ENCODE measurements at regions not wholly inside any gene's neighbourhood (a gene's known extent, or its start where the extent isn't known, plus 50 kb on each side); places are given as distances from the start of the nearest gene placed in this dataset.

DNA sequence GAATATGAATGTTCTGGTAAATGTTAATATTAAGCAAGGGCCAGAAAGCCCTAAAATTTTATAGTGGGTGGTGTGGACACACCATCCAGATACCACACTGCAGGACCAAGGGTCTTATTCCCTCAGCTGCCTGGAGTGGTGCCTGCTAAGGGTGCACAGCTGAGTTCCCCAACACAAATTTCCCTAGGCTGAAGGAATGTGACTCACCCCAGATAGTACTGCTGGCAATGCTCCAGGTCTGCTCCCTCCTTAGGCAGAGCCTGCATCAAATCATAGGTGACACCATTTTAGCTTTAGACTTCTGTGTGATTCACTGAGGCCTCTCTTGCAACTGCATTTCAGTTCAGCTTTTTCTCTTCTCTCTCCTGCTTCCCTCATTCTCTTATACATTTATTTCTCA lies 321.1 kb downstream of the SATB2 start:
- Histone ChIP-seq H3K4me3 (no peak overlapping the region), H3K27ac (no peak overlapping the region)
- DNase-seq (ENCODE audit: low spot score), result no peak
- TF ChIP-seq, protein P1, sequence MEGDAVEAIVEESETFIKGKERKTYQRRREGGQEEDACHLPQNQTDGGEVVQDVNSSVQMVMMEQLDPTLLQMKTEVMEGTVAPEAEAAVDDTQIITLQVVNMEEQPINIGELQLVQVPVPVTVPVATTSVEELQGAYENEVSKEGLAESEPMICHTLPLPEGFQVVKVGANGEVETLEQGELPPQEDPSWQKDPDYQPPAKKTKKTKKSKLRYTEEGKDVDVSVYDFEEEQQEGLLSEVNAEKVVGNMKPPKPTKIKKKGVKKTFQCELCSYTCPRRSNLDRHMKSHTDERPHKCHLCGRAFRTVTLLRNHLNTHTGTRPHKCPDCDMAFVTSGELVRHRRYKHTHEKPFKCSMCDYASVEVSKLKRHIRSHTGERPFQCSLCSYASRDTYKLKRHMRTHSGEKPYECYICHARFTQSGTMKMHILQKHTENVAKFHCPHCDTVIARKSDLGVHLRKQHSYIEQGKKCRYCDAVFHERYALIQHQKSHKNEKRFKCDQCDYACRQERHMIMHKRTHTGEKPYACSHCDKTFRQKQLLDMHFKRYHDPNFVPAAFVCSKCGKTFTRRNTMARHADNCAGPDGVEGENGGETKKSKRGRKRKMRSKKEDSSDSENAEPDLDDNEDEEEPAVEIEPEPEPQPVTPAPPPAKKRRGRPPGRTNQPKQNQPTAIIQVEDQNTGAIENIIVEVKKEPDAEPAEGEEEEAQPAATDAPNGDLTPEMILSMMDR (IDR thresholded peaks at IDR 0.05), result no peak

DNA sequence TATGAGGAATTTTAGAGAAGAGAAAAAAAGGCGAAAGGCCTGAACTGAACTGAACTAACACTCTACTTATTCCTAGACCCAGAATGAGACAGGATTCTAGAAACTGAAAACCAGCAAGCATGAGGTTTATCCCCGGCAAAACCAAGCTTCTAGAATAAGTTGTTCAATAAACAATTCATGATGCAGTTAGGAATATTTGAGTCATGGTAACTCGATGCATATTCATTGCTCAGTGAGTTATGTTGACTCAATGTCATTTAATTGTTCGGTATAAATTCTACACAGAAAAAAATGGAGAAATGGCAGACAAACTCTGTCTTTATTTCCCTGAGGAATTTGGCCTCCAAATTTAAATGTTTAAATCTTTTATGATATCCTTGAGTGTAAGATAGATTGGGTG lies 321.5 kb downstream of the SATB2 start:
- Histone ChIP-seq H3K4me3 (no peak overlapping the region), H3K27ac (no peak overlapping the region)
- TF ChIP-seq, protein P1 (IDR thresholded peaks at IDR 0.05), result no peak
- DNase-seq (ENCODE audit: low spot score), result no peak

DNA sequence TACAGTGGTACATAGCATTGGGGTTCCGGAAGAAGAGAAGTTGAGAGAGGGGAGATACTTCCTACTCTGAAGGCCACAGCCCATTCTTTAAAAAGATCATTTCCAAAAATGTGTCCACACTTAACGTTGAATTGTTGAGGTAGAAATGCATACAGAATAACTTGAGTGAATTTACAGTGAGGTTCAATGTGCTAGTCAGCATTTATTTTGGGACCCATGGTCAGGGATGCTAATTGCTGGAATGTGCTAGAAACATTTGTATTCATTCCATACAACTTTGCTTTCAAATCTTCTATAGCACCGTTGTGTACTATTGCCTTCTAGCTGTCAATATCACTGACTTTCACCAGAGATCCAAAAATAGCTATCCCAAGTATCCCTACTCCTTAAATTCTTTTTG lies 325.9 kb downstream of the SATB2 start:
- TF ChIP-seq, protein P1 (IDR thresholded peaks at IDR 0.05), result no peak
- Histone ChIP-seq H3K27ac (no peak overlapping the region), H3K4me3 (no peak overlapping the region)
- no peak for DNase-seq (ENCODE audit: low spot score)

DNA sequence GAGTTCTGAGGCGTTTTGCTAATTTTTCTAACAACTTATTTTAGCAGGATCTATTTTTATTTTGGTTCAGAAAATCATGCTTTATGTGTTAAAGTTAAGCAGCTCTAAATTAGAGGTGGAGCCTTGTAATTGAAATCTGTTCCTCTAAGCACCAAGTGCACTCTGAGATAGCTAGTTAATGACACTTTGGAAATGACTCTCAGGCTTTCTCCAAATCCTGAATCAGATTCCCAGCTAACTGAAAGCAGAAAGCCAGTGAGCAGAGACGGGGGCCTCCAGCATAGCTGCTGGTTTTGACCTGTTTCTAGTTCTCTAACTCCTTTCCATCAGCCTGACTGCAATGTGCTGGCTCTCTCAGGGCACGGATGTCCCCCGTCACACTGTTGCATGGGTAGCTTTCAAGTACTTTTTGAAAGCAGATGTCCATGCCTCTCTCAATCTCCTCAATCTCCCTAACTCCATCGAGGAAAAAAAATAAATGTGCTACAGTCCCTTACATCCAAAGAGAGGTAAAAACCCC lies 326.5 kb downstream of the SATB2 start:
- TF ChIP-seq, protein P1 (IDR thresholded peaks at IDR 0.05), result no peak
- H3K27ac ChIP-seq, result no peak overlapping the region
- no peak overlapping the region for H3K4me3 ChIP-seq
- DNase-seq (ENCODE audit: low spot score), result no peak

DNA sequence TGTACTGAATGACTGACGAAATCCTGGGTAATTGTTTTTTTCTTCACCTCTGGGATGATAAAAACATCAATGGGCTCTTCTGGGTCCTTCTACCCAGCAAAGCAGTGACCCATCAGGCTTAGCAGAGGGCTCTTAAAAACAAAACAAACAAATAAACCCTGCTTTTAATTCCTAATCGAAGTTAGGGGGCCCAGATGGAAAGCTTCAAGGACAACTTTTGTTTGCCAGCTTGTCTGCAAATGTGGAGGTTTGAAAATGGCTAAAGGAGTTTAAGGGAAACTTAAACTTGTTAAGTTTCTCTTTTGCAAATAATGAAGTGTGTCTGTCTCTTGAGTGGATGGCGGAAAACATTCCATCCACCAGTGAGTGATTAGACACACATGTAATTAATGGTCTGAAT lies 327.2 kb downstream of the SATB2 start:
- no peak overlapping the region for H3K4me3 ChIP-seq
- TF ChIP-seq, protein P1 (IDR thresholded peaks at IDR 0.05), result no peak
- DNase-seq (ENCODE audit: low spot score), result no peak
- H3K27ac ChIP-seq, result no peak overlapping the region

DNA sequence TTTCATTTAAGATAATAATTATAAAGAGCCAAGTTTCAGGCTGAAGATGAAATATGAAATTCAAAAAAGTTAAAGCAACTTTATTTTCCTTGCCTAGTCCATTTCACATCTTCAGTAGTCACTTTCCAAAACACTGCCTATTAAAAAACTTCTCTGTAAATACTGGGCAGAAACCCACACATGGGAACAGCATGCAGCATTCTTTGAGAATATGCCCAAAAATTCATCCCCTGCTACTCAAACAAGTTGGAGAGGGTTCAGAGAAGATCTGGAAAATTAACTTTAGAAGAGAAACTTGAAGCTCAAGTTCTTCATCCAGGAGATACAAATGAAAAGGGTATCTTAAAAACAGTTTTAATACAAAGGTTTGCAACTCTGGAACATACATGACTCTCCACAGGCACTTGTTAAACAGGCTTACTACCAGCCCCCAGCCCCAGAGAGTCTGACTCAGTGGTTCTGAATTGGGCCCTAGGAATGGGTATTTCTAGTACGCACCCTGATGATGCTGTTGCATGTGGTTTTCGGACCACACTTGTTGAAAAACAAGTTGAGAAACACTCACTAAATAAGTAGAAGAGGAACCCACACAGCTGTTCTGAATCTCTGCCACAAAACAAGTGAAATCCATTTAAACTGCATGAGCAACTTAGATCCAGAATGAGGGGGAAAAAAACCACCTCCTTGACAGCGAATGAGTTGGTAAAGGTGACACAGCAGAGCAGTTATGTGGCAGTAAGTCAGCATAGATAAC lies 329.1 kb downstream of the SATB2 start:
- no peak overlapping the region for H3K27ac ChIP-seq
- H3K4me3 ChIP-seq, result no peak overlapping the region
- TF ChIP-seq, protein P1 (IDR thresholded peaks at IDR 0.05), result no peak
- no peak for DNase-seq (ENCODE audit: low spot score)

DNA sequence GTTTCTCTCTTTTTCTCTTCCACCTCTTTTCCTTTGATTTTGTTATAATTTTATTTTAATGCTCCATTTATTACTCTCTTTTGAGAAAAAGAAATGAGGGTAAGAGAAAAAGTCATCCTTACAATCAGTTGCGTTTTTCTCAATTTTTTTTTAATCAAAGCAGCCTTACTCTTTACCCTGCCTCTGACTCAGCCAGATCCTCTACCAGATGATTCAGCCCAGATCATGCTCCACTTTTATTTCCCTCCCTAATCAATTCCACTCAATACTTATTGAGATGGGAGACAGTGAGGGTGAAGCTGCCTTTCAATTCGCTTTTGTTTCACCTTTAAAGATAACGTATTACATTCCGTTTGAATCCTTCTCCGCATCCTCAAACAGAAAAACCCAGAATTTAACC lies 337.9 kb downstream of the SATB2 start:
- TF ChIP-seq, protein P1 (IDR thresholded peaks at IDR 0.05), result no peak
- no peak overlapping the region for H3K4me3 ChIP-seq
- DNase-seq (ENCODE audit: low spot score), result no peak
- H3K27ac ChIP-seq, result no peak overlapping the region
